ENCODE measurements at regions not wholly inside any gene's neighbourhood (a gene's known extent, or its start where the extent isn't known, plus 50 kb on each side); places are given as distances from the start of the nearest gene placed in this dataset.
"Not testable (repeated sequence)": the region's sequence is repeated elsewhere in the genome, so short reads cannot be mapped to it uniquely, and the experiment has no call there.

GRCh38 chrX:34275699-34276098 is 143.6 kb upstream of the FAM47A start:
- no peak for DNase-seq (ENCODE audit: low read depth in 2 of 2)

- DNase-seq (ENCODE audit: low read depth in 2 of 2): no peak
Measured at GRCh38 chrX:34270434-34270833, 138.3 kb upstream of the FAM47A start.

- no peak for DNase-seq (ENCODE audit: low read depth in 2 of 2)
Measured at GRCh38 chrX:34238896-34239295, 106.8 kb upstream of the FAM47A start.

DNA sequence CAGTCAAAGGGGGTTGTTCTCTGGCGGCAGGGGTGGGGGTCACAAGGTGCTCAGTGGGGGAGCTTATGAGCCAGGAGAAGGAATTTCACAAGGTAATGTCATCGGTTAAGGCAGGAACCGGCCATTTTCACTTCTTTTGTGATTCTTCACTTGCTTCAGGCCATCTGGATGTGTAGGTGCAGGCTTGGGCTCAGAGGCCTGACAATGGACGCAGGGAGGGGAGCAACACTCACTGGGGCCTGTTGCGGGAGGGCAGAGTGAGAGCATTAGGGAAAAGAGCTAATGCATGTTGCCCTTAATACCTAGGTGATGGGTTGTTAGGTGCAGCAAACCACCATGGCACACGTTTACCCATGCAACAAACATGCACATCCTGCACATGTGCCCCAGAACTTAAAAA is 98.0 kb upstream of the FAM47A start:
- DNase-seq (ENCODE audit: low read depth in 2 of 2): not testable (repeated sequence)

- DNase-seq (ENCODE audit: low read depth in 2 of 2): no peak
Measured at GRCh38 chrX:34227804-34228203, 95.7 kb upstream of the FAM47A start.

DNA sequence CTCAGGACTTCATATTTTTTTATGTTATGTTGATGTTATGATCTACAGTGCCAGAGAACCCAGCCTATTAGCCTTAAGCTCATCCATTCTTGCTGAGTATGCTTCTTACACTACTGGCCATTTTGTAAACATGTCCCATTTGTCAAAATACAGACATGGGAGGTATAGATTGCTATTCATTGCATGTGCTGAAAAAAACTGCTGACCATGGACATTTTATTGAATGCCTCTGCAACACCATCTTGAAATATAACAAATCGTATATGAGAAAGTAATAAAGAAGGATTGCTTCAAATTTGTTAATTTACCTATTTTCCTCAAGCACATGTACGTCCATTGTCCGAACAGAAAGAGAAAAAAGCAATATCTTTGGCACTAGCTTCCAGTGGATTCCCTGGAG is 91.5 kb upstream of the FAM47A start:
- no peak for DNase-seq (ENCODE audit: low read depth in 2 of 2)

DNA sequence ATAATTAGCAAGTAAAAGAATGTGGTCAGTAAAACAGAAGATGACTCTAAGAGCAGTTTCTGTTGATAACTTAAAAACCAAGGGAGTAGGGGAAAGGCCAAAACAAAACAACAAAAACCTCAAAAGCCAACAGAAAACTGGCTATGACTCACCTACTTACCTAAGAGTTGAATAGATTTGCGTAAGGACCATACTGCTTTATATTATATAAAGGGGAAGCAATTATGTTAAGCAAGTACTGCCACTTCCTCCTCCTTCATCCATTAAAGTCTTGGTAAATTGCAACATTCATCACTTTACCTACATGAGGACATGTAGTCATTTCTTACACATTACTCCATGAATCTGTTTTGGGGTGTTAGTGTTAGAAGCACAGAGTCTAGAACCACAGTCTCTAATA is 85.9 kb upstream of the FAM47A start:
- no peak for DNase-seq (ENCODE audit: low read depth in 2 of 2)

- DNase-seq (ENCODE audit: low read depth in 2 of 2): no peak
Measured at GRCh38 chrX:34197946-34198345, 65.8 kb upstream of the FAM47A start.
